ENCODE measurements at regions not wholly inside any gene's neighbourhood (a gene's known extent, or its start where the extent isn't known, plus 50 kb on each side); places are given as distances from the start of the nearest gene placed in this dataset.
"Not testable (repeated sequence)": the region's sequence is repeated elsewhere in the genome, so short reads cannot be mapped to it uniquely, and the experiment has no call there.

GRCh38 chrX:139324756-139325155 lies 205.8 kb upstream of the F9 start:
- H3K4me3 ChIP-seq (ENCODE audit: low read depth, low read length) = no peak overlapping the region
- in situ Hi-C loops (cut with HindIII; ENCODE audit: low sequenced_read_pairs) = no loop called here
- no peak for TF ChIP-seq CTCF (IDR thresholded peaks at IDR 0.05; ENCODE audit: low read depth, low read length)
- DNase-seq (ENCODE audit: low read depth, low spot score) = no peak

- DNase-seq (ENCODE audit: low read depth, low spot score); H3K4me3 ChIP-seq (ENCODE audit: low read depth, low read length); in situ Hi-C loops (cut with HindIII; ENCODE audit: low sequenced_read_pairs): not testable (repeated sequence)
These were observed 209.7 kb upstream of the F9 start for GRCh38 chrX:139320661-139321354.

GRCh38 chrX:139306675-139307074 lies 223.9 kb upstream of the F9 start:
- in situ Hi-C loops (cut with HindIII; ENCODE audit: low sequenced_read_pairs) = not testable (repeated sequence)

GRCh38 chrX:139304471-139304870 lies 226.1 kb upstream of the F9 start:
- in situ Hi-C loops (cut with HindIII; ENCODE audit: low sequenced_read_pairs) = no loop called here
- peak; percentile 3 for DNase-seq (ENCODE audit: low read depth, low spot score)
- TF ChIP-seq CTCF (IDR thresholded peaks at IDR 0.05; ENCODE audit: low read depth, low read length) = no peak
- H3K4me3 ChIP-seq (ENCODE audit: low read depth, low read length) = no peak overlapping the region

More at GRCh38 chrX:139306675-139307074, 223.9 kb upstream of the F9 start:
- not testable (repeated sequence) for H3K4me3 ChIP-seq (ENCODE audit: low read depth, low read length); DNase-seq (ENCODE audit: low read depth, low spot score)

- TF ChIP-seq CTCF (IDR thresholded peaks at IDR 0.05; ENCODE audit: low read depth, low read length) = no peak
- DNase-seq (ENCODE audit: low read depth, low spot score) = no peak
- no peak overlapping the region for H3K4me3 ChIP-seq (ENCODE audit: low read depth, low read length)
- in situ Hi-C loops (cut with HindIII; ENCODE audit: low sequenced_read_pairs) = no loop called here
These were observed 231.2 kb upstream of the F9 start for GRCh38 chrX:139299309-139299708.

- TF ChIP-seq CTCF (IDR thresholded peaks at IDR 0.05; ENCODE audit: low read depth, low read length) = no peak
- H3K4me3 ChIP-seq (ENCODE audit: low read depth, low read length) = no peak overlapping the region
- DNase-seq (ENCODE audit: low read depth, low spot score) = no peak
- in situ Hi-C loops (cut with HindIII; ENCODE audit: low sequenced_read_pairs) = no loop called here
These were observed 232.1 kb upstream of the F9 start for GRCh38 chrX:139298437-139298836.

GRCh38 chrX:139297638-139298037 lies 232.9 kb upstream of the F9 start:
- in situ Hi-C loops (cut with HindIII; ENCODE audit: low sequenced_read_pairs) = no loop called here

More at GRCh38 chrX:139297638-139298037, 232.9 kb upstream of the F9 start:
- no peak overlapping the region for H3K4me3 ChIP-seq (ENCODE audit: low read depth, low read length)
- no peak for TF ChIP-seq CTCF (IDR thresholded peaks at IDR 0.05; ENCODE audit: low read depth, low read length)
- no peak for DNase-seq (ENCODE audit: low read depth, low spot score)

All from astrocyte of the spinal cord (primary cell).